HCT116 (cell line): ENCODE measurements at regions not wholly inside any gene's neighbourhood (a gene's known extent, or its start where the extent isn't known, plus 50 kb on each side); places are given as distances from the start of the nearest gene placed in this dataset.

Experiments used
- ATAC-seq: fragments of 200-7000 bp; cut with Tn5 transposase; 2 replicates; pipeline ENCODE4 v1.9.1; 2020; ENCODE audit warnings: mild to moderate bottlenecking, moderate library complexity
- BruUV-seq: library from RNA; stranded (reverse); fragments of 400-500 nt; replicated peaks from 2 replicates; lab custom pipeline; 2021; lab: Mats Ljungman, UMichigan
- CTCF ChIA-PET: fragments of 300-600 bp; sonication (Branson Sonifier 250); formaldehyde crosslinking; loops from one replicate; lab custom pipeline; 2021; ENCODE audit warnings: antibody characterized with exemption; lab: Charles Lee
- POLR2A ChIA-PET: fragments of 300-600, 350-600 bp; sonication (Branson Sonifier 250); formaldehyde crosslinking; loops from one replicate; lab custom pipeline; 2021; ENCODE audit warnings: antibody characterized with exemption; lab: Charles Lee
- RAD21 ChIA-PET, 2 experiments: fragments of 300-600 bp; sonication (Branson Sonifier 250); formaldehyde crosslinking; loops; one replicate each; lab custom pipeline; 2023; ENCODE audit warnings: low total read pairs in 2 of 2; ENCODE audit not compliant: uncharacterized antibody in 2 of 2, unreplicated experiment in 2 of 2, low non-redundant PET in 1 of 2; lab: Charles Lee
- DNase-seq: peaks from one replicate; pipeline ENCODE4 v3.0.0-alpha.2; 2010; ENCODE audit warnings: low read depth, low spot score
- H2AFZ ChIP-seq: fragments of 200-600 bp; shearing (Covaris generic), sonication (generic); 2 replicates; pipeline ENCODE4 v1.6.1; 2017; ENCODE audit warnings: low read depth, mixed run types, mixed read lengths, antibody characterized with exemption, low read length; ENCODE audit not compliant: poor library complexity, severe bottlenecking
- H3K27ac ChIP-seq: 2 replicates; pipeline ENCODE4 v1.5.1; 2012; ENCODE audit warnings: low read depth, low read length
- H3K27me3 ChIP-seq: fragments of 200-600 bp; sonication (generic); 2 replicates; pipeline ENCODE4 v1.6.1; 2016; ENCODE audit warnings: mixed run types, low read length, mixed read lengths; ENCODE audit not compliant: insufficient read depth
- H3K36me3 ChIP-seq, 2 experiments: fragments of 200-500 bp in 1 of 2; fragments of 200-600 bp in 1 of 2; sonication (Bioruptor generic) in 1 of 2; sonication (generic) in 1 of 2; 2 replicates each; pipeline versions ENCODE4 v1.5.1 to v1.6.1; 2014 to 2016; ENCODE audit warnings: low read length in 2 of 2, inconsistent platforms in 1 of 2, mixed read lengths in 1 of 2, mixed run types in 1 of 2; ENCODE audit not compliant: insufficient read depth in 2 of 2, control insufficient read depth in 1 of 2
- H3K4me1 ChIP-seq, 2 experiments: fragments of 200-600 bp in 1 of 2; sonication (generic) in 1 of 2; 2 replicates each; pipeline versions ENCODE4 v1.5.1 to v1.6.1; 2012 to 2017; ENCODE audit warnings: low read length in 2 of 2, inconsistent platforms in 1 of 2, mild to moderate bottlenecking in 1 of 2, mixed read lengths in 1 of 2, mixed run types in 1 of 2, moderate library complexity in 1 of 2; ENCODE audit not compliant: insufficient read depth in 2 of 2, control insufficient read depth in 1 of 2
- H3K4me2 ChIP-seq: fragments of 200-600 bp; sonication (generic); 2 replicates; pipeline ENCODE4 v1.6.1; 2017; ENCODE audit warnings: mixed run types, low read length, mixed read lengths
- H3K4me3 ChIP-seq, 2 experiments: fragments of 200-600 bp in 1 of 2; sonication (generic) in 1 of 2; replicated peaks in 1 of 2; 2 replicates each; pipeline ENCODE4 v1.5.1; 2011 to 2016; ENCODE audit warnings: low read length in 2 of 2, control low read depth in 1 of 2, low read depth in 1 of 2, mild to moderate bottlenecking in 1 of 2, mixed read lengths in 1 of 2, mixed run types in 1 of 2
- H3K79me2 ChIP-seq: fragments of 200-600 bp; sonication (generic); 2 replicates; pipeline ENCODE4 v1.6.1; 2017; ENCODE audit warnings: mild to moderate bottlenecking, mixed run types, low read length, moderate library complexity, mixed read lengths; ENCODE audit not compliant: insufficient read depth
- H3K9ac ChIP-seq: fragments of 200-600 bp; sonication (generic); 2 replicates; pipeline ENCODE4 v1.6.1; 2016; ENCODE audit warnings: low read length, mixed read lengths
- H3K9me2 ChIP-seq: fragments of 200-600 bp; sonication (generic), shearing (Covaris generic); 2 replicates; pipeline ENCODE4 v1.6.1; 2017; ENCODE audit warnings: mixed run types, mild to moderate bottlenecking, moderate library complexity; ENCODE audit not compliant: insufficient read depth
- H3K9me3 ChIP-seq, 2 experiments: fragments of 200-500 bp in 1 of 2; fragments of 200-600 bp in 1 of 2; sonication (Bioruptor generic) in 1 of 2; sonication (generic) in 1 of 2; 2 replicates each; pipeline ENCODE4 v1.6.1; 2014 to 2017; ENCODE audit warnings: low read length in 2 of 2, mixed read lengths in 2 of 2, inconsistent platforms in 1 of 2, low read depth in 1 of 2, mild to moderate bottlenecking in 1 of 2, mixed run types in 1 of 2, moderate library complexity in 1 of 2; ENCODE audit not compliant: control insufficient read depth in 1 of 2, insufficient read depth in 1 of 2
- H4K20me1 ChIP-seq: fragments of 200-600 bp; sonication (generic), shearing (Covaris generic); 2 replicates; pipeline ENCODE4 v1.6.1; 2017; ENCODE audit warnings: mixed run types, mild to moderate bottlenecking, moderate library complexity; ENCODE audit not compliant: insufficient read depth
- EZH2 ChIP-seq: fragments of 200-600 bp; sonication (generic); IDR thresholded peaks from 2 replicates; pipeline ENCODE4 v1.6.1; 2017; ENCODE audit warnings: antibody characterized with exemption, mixed run types
- JUND ChIP-seq: IDR thresholded peaks from 2 replicates; pipeline ENCODE4 v1.6.1; 2012
- MAX ChIP-seq: IDR thresholded peaks from 2 replicates; pipeline ENCODE4 v1.6.1; 2012
- POLR2AphosphoS5 ChIP-seq: IDR thresholded peaks from 2 replicates; pipeline ENCODE4 v1.6.1; 2011; ENCODE audit warnings: mild to moderate bottlenecking, low read depth, low read length, moderate library complexity
- RAD21 ChIP-seq: IDR thresholded peaks from 2 replicates; pipeline ENCODE4 v1.6.1; 2012; ENCODE audit warnings: low read depth, mild to moderate bottlenecking
- REST ChIP-seq: IDR thresholded peaks from 2 replicates; pipeline ENCODE4 v1.6.1; 2012; ENCODE audit warnings: low read depth
- SIN3A ChIP-seq: IDR thresholded peaks from 2 replicates; pipeline ENCODE4 v1.6.1; 2012; ENCODE audit warnings: low read depth
- YY1 ChIP-seq: IDR thresholded peaks from 2 replicates; pipeline ENCODE4 v1.6.1; 2011; ENCODE audit warnings: low read length, low read depth, moderate library complexity, mild to moderate bottlenecking; ENCODE audit not compliant: insufficient replicate concordance; ENCODE audit errors: extremely low read depth
- ZBTB33 ChIP-seq: IDR thresholded peaks from 2 replicates; pipeline ENCODE4 v1.6.1; 2011; ENCODE audit warnings: mild to moderate bottlenecking, low read length, moderate library complexity; ENCODE audit not compliant: insufficient replicate concordance; ENCODE audit errors: extremely low read depth
- intact Hi-C: fragments of 100-400 bp; cut with micrococcal nuclease; formaldehyde crosslinking; loops from 2 replicates; pipeline ENCODE4 v1.10.0; 2022

- POLR2A ChIA-PET, result no interaction called here
- Histone ChIP-seq H3K9me2 (no peaks in the 10 kb centered on the region), H3K9me3 (peaks cover 4 to 12% of the 10 kb centered on the region in 2 experiments; a peak in 2 of 4 replicates), H3K9ac (no peak overlapping the region), H3K27ac (no peak overlapping the region), H3K4me1 (no peaks in the 10 kb centered on the region), H3K27me3 (no peaks in the 10 kb centered on the region), H3K4me2 (no peak overlapping the region), H3K79me2 (no peaks in the 10 kb centered on the region), H2AFZ (no peak overlapping the region), H4K20me1 (no peaks in the 10 kb centered on the region), H3K36me3 (no peaks in the 10 kb centered on the region), H3K4me3 (no peak overlapping the region)
- TF ChIP-seq YY1, result no peak
- TF ChIP-seq SIN3A, result no peak
- no peak for TF ChIP-seq MAX
- no peak for TF ChIP-seq ZBTB33
- TF ChIP-seq REST, result no peak
- TF ChIP-seq RAD21, result no peak
- no peak for TF ChIP-seq JUND
- TF ChIP-seq POLR2AphosphoS5, result no peak
- no peak for TF ChIP-seq EZH2
- no peak for ATAC-seq
- RAD21 ChIA-PET, result no interaction called here
- CTCF ChIA-PET, result no interaction called here
- no peak for DNase-seq
- intact Hi-C loops, result no loop called here
- no TSS peak for BruUV-seq
Measured at GRCh38 chr18:38470421-38470820, 904.8 kb upstream of the CELF4 start.
